Hepatocyte (in vitro differentiated cells): ENCODE measurements at regions not wholly inside any gene's neighbourhood (a gene's known extent, or its start where the extent isn't known, plus 50 kb on each side); places are given as distances from the start of the nearest gene placed in this dataset.

Source experiments
- EZH2 ChIP-seq: fragments of 200-600 bp; sonication (generic); IDR thresholded peaks from 2 replicates; pipeline ENCODE4 v1.6.1; 2016; ENCODE audit warnings: antibody characterized with exemption, mild to moderate bottlenecking, borderline replicate concordance
- EZH2phosphoT487 ChIP-seq: fragments of 200-600 bp; sonication (generic); IDR thresholded peaks from one replicate; pipeline ENCODE4 v1.6.1; 2018; ENCODE audit warnings: antibody characterized with exemption, mild to moderate bottlenecking, low read depth, moderate library complexity; ENCODE audit not compliant: unreplicated experiment, severe bottlenecking

DNA sequence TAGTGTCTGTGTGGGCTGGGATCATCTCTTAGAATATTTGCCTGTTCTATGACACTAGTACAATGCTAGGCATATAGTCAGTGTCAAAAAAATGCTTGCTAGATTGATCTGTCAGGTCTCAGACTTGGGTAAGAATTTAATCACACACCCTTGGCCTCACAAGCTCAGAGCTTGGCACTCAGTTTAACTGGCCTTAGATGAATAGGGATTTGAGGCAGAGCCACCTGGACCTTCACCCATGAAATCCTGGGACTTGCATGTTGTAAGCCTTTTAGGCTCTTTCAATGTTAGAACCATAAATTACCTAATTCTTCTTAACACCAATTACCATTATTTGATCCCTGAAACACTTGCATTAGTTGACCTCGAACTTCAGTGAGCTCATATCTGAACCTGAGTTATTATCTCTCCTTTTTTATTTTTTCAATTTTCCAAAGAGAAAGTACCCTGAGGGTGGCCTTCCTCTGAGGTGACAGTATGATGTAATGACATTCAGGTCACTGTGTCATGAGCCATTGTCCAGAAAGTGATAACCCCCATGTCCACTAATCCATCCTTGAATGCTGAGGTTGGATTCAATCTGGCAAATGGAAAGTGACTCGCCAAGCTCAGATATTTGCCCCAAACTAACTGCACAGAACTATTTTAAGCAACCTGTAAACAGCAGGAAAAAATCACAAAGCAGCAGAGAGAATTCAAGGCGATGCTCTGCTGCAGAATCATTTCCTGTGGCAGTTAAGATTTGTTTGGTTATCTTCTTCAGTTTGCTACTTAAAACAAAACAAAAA, 615.2 kb upstream of the NR2F2 start:
- TF ChIP-seq EZH2 (no peak), EZH2phosphoT487 (no peak)
